ENCODE measurements at regions not wholly inside any gene's neighbourhood (a gene's known extent, or its start where the extent isn't known, plus 50 kb on each side); places are given as distances from the start of the nearest gene placed in this dataset.
"Not testable (repeated sequence)": the region's sequence is repeated elsewhere in the genome, so short reads cannot be mapped to it uniquely, and the experiment has no call there.

DNA sequence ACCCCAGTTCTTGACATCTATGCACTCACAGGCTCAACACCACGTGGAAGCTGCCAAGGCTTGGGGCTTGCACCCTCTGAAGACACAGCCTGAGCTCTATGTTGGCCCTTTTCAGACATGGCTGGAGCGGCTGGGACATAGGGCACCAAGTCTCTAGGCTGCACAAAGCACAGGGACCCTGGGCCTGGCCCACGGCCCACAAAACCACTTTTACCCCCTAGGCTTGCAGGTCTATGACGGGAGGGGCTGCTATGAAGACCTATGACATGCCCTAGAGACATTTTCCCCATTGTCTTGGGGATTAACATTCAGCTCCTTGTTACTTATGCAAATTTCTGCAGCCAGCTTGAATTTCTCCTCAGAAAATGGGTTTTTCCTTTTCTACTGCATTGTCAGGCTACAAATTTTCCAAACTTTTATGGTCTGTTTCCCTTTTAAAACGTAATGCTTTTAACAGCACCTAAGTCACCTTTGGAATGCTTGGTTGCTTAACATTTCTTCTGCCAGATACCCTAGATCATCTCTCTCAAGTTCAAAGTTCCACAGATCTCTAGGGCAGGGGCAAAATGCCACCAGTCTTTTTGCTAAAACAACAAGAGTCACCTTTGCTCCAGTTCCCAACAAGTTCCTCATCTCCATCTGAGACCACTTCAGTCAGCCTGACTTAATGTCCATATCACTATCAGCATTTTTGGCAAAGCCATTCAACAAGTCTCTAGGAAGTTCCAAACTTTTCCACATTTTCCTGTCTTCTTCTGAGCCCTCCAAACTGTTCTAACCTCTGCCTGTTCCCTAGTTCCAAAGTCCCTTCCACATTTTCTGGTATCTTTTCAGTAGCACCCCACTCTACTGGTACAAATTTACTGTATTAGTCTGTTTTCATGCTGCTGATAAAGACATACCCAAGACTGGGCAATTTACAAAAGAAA lies 232.1 kb upstream of the IL12A start:
- H3K27ac Mint-ChIP-seq; H3K36me3 Mint-ChIP-seq; H3K9me3 Mint-ChIP-seq; H3K4me1 Mint-ChIP-seq (ENCODE audit: low read depth in 2 of 2); DNase-seq (ENCODE audit: low spot score); ATAC-seq; H3K4me3 Mint-ChIP-seq: not testable (repeated sequence)
- H3K27me3 Mint-ChIP-seq: peaks cover 8 to 31% of the 10 kb centered on the region in 2 donors

DNA sequence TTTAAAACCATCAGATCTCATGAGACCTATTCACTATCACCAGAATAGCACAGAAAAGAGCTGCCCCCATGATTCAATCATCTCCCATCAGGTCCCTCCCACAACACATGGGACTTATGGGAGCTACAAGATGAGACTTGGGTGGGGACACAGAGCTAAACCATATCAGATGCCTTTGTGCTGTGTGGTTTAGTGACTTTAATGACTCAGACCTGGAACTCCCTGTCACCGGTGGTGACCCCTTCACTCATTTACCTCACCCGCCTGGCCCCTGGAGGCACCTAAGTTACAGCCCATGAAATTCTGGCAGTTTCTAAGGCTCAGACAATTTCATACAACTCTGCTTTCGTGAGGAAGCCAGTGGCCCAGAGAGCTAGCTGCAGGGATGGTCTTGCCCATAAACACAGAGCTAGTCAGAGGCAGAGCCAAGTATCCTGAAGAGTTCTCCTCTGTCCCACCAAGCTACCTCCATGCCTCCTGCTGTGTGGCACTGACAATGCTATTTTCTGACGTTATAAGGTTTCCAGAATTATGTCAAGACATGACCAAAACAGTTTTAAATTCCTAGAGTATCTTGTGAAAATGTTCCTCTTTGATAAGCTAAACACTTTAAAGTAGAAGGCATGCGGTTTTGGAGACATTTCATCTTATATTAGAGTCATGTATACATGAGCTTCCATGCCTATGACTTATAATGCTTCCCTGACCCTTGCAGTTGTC lies 231.1 kb upstream of the IL12A start:
- Mint-ChIP-seq H3K4me3 (no peak overlapping the region), H3K9me3 (peaks cover 5% of the 10 kb centered on the region)
- DNase-seq (ENCODE audit: low spot score): no peak

DNA sequence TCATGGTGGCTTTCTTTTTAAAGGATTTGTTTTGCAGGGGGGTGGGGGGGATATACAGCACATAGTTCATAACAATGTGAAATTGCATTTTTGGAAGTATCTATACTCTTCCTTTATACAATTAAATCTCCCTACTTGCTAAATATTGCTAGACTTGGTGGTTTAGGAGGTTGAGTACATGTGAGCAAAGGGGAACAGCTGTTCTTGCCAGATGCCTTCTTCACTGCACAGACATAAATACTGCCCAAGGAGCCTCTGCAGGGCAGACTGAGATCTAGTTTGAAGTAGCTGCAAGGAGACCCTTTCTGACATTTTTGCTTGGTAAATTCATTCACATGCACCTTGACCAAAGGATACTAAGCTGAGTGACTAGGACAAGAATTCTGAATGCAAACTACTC lies 228.6 kb upstream of the IL12A start:
- DNase-seq (ENCODE audit: low spot score): no peak
- ATAC-seq: no peak
- H3K27me3 Mint-ChIP-seq: peaks cover 19 to 30% of the 10 kb centered on the region in 2 donors
- H3K36me3 Mint-ChIP-seq: peaks cover 6% of the 10 kb centered on the region
- H3K4me1 Mint-ChIP-seq (ENCODE audit: low read depth in 2 of 2): peaks cover 5% of the 10 kb centered on the region in 2 donors
- H3K9me3 Mint-ChIP-seq: peaks cover 5% of the 10 kb centered on the region
- no peak overlapping the region for H3K4me3 Mint-ChIP-seq
- H3K27ac Mint-ChIP-seq: no peak overlapping the region

More for the DNA sequence above, 231.1 kb upstream of the IL12A start:
- Mint-ChIP-seq H3K36me3 (peaks cover 6% of the 10 kb centered on the region), H3K27ac (no peak overlapping the region), H3K4me1 (ENCODE audit: low read depth in 2 of 2) (no peaks in the 10 kb centered on the region), H3K27me3 (peaks cover 12 to 37% of the 10 kb centered on the region in 2 donors)
- no peak for ATAC-seq

DNA sequence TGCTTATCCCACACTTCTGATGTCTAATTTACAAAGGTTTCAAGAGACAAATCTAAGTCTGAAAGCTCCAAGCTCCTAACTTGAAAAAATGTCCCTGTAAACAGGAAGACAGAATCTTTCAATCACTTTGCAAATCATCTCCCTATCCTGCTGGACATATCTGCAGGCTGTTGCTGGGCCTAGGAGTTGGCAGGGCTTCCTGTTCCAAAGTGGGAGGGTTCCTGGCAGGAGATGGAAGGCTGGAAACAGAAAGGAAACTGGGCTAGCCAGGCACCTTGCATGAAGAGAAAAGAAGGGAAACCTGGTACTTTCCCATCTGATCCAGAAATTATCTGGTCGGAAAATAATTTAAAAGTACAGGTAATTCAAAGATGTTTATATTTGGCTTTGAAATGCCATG lies 227.3 kb upstream of the IL12A start:
- no peak for DNase-seq (ENCODE audit: low spot score)
- Mint-ChIP-seq H3K9me3 (peaks cover 5% of the 10 kb centered on the region), H3K4me1 (ENCODE audit: low read depth in 2 of 2) (peaks cover 11% of the 10 kb centered on the region in 2 donors), H3K27ac (no peak overlapping the region), H3K36me3 (peaks cover 6% of the 10 kb centered on the region), H3K4me3 (no peak overlapping the region), H3K27me3 (peaks cover 32 to 43% of the 10 kb centered on the region in 2 donors)
- no peak for ATAC-seq

DNA sequence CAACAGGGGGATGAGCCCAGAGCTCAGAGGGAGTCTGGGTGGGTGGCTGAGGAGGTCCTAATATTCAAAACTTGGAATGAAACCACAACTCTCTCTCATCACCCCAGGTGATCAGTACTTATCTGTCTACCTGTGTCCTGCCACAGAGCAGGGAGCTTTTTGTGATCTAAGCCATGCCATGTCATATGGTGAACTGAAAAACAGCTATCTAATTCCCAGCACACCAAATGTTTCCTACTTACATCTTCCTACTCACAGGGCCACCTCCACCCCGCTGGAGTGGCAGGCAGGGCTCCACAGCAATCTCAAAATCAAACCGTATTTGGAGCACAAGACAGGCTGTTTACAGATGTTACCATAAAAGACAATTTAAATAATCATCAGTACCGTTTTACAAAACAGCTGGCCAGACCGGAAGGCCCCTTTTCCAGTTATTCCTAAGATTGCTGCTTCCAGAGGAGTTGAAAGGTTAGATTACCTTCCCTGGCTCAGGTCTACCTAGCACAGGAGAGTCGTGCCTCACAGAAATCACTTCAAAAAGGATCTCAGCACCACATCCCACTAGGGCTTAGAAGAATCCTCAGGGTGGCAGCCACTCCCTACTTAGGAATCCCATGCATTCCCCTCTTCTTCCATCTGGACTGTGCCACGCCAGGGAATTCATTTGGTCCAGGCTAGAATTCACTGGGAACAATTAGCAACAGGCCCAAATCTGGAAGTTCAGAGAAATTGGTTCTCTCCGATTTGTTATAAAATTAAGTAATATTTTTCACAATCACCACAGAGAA lies 226.6 kb upstream of the IL12A start:
- peak overlapping the region; percentile 75 for H3K4me3 Mint-ChIP-seq
- peaks cover under 1% of the 10 kb centered on the region for H3K36me3 Mint-ChIP-seq
- peaks cover under 1% of the 10 kb centered on the region for H3K9me3 Mint-ChIP-seq
- DNase-seq (ENCODE audit: low spot score): no peak
- ATAC-seq: no peak
- peaks cover 30 to 45% of the 10 kb centered on the region in 2 donors for H3K27me3 Mint-ChIP-seq
- H3K4me1 Mint-ChIP-seq (ENCODE audit: low read depth in 2 of 2): peaks cover 11% of the 10 kb centered on the region in 2 donors
- no peak overlapping the region for H3K27ac Mint-ChIP-seq

DNA sequence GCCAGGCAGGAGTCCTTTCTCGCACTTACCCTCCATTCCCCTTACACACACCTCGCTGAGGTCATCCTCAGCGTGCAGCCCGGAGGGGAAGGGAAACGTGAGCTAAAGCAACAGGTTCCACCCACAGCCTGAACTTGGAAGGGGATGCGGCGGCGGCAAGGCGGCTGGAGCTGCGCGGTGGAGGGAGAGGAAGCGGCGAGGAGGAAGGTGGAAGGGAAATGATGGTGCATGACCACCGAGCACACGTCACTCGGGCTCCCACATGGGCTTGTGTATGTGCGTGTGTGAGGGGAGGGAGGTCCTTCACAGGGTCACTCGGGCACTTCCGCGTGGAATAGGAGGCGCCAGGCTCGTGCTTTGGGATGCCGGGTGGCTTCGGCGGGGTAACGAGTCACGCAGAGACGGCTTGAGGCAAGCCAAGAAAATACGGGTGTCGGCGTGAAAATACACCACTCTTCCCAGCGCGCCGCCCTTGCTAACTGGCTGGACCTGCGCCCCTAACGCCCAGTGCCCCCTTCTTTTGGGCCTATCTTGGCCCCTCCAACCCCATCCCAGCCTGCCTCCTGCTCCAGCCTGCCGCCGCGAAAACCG lies 225.5 kb upstream of the IL12A start:
- Mint-ChIP-seq H3K4me1 (ENCODE audit: low read depth in 2 of 2) (peaks cover 11% of the 10 kb centered on the region in 2 donors), H3K27me3 (peaks cover 33 to 54% of the 10 kb centered on the region in 2 donors), H3K9me3 (no peaks in the 10 kb centered on the region), H3K27ac (no peak overlapping the region), H3K4me3 (peak overlapping the region; percentile 75), H3K36me3 (no peaks in the 10 kb centered on the region)
- peak; percentile 67 to 74 for ATAC-seq
- no peak for DNase-seq (ENCODE audit: low spot score)

DNA sequence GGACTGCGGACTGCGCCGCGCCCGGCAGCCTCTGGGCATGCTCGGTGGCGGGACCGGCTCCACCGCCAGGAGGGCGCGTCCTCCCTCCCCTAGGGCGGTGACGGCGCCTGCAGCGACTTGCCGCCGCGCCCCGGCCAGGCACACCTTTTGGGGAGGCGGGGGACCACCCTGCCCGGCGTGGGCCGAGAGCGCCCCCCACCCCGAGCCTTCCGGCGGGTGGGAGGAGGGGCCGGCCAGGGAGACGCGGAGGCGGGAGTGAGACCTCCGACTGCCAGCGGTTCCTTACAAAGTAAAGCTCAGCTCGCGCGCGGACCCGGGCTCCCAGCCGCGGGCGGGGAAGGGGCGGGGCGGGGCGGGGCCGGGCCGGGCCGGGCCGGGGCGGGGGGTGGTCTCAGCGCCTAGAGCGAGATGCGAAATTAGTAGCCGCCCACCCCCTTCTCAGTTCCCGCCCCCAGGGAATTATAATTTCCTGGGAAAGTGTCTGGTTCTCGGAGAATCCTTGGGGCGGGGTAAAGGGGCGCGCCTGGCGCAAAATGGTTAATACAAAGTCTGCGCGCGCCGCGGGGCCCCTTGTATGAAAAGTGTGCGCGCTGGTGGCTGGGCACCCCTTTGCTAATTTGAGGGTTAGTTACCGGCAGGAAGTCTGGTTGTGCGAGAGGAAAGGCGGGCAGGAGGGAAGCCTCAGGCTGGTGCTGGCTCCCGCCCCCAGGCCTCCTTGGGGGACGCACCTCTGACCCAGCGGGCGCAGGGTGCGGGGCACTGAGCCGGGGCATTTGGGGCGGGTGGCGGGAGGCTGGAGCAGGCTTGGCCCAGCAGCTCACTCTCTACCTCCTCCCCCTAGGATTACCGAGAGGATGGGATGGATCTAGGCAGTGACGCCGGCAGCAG lies 224.8 kb upstream of the IL12A start:
- peaks cover 33 to 58% of the 10 kb centered on the region in 2 donors for H3K27me3 Mint-ChIP-seq
- peak overlapping the region; percentile 75 for H3K4me3 Mint-ChIP-seq
- peaks cover 11% of the 10 kb centered on the region in 2 donors for H3K4me1 Mint-ChIP-seq (ENCODE audit: low read depth in 2 of 2)
- ATAC-seq: peak; percentile 72 to 80
- no peak overlapping the region for H3K27ac Mint-ChIP-seq
- H3K36me3 Mint-ChIP-seq: no peaks in the 10 kb centered on the region
- DNase-seq (ENCODE audit: low spot score): no peak
- H3K9me3 Mint-ChIP-seq: no peaks in the 10 kb centered on the region

DNA sequence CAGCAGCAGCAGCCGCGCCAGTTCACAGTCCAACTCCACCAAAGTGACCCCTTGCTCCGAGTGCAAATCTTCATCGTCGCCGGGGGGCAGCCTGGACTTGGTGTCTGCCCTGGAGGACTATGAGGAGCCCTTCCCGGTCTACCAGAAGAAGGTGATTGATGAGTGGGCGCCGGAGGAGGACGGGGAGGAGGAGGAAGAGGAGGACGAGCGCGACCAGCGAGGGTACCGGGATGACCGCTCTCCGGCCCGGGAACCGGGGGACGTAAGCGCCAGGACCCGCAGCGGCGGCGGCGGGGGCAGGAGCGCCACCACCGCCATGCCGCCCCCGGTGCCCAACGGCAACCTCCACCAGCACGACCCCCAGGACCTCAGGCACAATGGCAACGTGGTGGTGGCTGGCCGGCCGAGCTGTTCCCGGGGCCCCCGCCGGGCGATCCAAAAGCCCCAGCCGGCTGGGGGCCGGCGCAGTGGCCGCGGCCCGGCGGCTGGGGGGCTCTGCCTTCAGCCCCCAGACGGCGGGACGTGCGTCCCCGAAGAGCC lies 224.1 kb upstream of the IL12A start:
- Mint-ChIP-seq H3K27me3 (peaks cover 33 to 58% of the 10 kb centered on the region in 2 donors), H3K9me3 (no peaks in the 10 kb centered on the region), H3K4me1 (ENCODE audit: low read depth in 2 of 2) (peaks cover 11% of the 10 kb centered on the region in 2 donors), H3K27ac (no peak overlapping the region), H3K4me3 (peak overlapping the region; percentile 58), H3K36me3 (no peaks in the 10 kb centered on the region)
- ATAC-seq: no peak
- DNase-seq (ENCODE audit: low spot score): no peak

DNA sequence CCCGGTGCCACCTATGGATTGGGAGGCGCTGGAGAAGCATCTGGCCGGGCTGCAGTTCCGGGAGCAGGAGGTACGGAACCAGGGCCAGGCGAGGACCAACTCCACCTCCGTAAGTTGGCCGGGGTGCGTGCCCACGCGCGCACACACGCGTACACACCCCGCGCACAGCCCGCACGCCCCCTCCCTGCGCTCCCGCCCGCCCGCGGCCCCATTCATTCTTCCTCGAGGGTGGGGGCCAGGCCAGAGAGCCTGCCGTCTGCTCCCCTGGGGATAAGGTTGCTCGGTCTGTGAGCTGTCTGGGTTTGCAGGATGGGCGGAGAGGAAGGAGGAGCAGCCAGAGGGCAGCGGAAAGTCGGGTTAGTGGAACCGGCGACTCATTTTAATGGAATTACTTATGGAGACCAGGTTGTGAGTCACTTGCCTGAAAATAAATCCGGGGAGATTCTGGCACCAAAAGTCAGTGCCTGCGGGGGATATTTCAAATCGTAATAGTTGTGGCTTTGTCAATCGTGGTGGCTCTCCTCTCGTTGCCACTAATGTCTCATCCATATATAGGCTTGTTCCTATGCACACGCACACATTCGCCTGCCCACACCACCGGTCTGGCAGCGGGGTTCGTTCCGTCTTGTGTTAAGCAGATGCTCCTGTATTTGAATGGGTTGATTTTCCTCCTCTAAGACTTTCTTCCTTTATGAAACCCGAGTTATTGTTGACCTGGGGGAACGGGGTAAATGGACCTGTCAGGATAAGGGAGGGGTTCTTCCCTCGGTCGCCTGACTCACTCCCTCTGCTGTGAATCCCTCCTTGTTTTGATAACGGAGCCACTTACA lies 223.4 kb upstream of the IL12A start:
- Mint-ChIP-seq H3K27me3 (peaks cover 33 to 58% of the 10 kb centered on the region in 2 donors), H3K4me1 (ENCODE audit: low read depth in 2 of 2) (peaks cover 11% of the 10 kb centered on the region in 2 donors), H3K9me3 (no peaks in the 10 kb centered on the region), H3K27ac (no peak overlapping the region), H3K4me3 (peak overlapping the region; percentile 45), H3K36me3 (no peaks in the 10 kb centered on the region)
- ATAC-seq (no peak), DNase-seq (ENCODE audit: low spot score) (no peak)

DNA sequence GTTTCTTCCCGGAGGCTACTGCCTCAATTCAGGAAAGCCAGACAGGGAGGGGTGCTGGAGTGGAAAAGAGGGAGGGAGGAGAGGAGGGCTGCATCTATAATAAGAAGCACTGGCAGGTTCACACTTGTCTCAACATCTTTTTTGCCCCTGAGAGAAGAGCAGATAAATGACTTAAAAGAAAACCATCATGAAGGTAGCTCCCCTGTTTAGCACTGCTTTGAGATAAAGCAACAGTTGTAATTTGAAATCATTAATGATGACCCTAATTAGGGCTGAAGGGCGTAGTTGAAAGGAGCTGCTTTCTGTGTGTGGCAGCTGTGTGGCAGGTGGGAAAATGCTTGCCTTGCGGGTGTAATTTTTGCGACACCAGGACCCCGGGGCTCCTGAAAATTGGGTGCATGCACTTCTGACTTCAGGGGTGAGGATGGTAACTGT lies 222.8 kb upstream of the IL12A start:
- Mint-ChIP-seq H3K36me3 (no peaks in the 10 kb centered on the region), H3K4me1 (ENCODE audit: low read depth in 2 of 2) (peaks cover 11% of the 10 kb centered on the region in 2 donors), H3K4me3 (peak overlapping the region; percentile 45), H3K9me3 (no peaks in the 10 kb centered on the region), H3K27ac (no peak overlapping the region), H3K27me3 (peaks cover 33 to 54% of the 10 kb centered on the region in 2 donors)
- DNase-seq (ENCODE audit: low spot score) (no peak), ATAC-seq (no peak)

DNA sequence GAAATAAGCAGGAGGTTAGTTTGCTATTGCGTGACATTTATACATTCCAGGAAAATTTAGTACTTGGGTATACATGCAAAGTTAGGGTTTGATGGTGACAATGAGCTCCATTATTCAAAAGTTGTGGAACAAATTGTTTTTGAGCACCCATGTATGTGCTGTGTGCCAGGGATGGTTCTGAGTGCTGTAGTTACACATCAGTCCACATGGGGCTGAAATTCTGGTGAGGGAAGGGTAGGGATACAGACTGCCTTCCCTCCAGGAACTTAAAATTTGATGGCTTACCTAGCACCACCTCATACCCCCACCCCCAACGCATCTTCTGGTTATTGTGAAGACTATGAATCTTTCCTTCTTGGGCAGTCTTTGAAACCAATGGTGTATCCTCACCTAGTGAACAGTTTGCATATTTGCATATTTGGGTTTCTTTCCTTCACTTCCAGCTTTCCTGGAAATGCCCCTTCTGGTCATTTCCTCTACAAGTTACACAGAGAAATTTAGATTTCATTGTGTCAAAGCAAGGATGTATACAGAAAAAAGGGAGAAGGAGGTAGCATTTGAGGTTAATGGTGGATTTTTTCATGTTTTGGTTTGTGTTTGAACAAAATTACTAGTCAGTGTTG lies 222.0 kb upstream of the IL12A start:
- Mint-ChIP-seq H3K4me3 (no peak overlapping the region), H3K36me3 (no peaks in the 10 kb centered on the region), H3K27me3 (peaks cover 33 to 48% of the 10 kb centered on the region in 2 donors), H3K4me1 (ENCODE audit: low read depth in 2 of 2) (peaks cover 11% of the 10 kb centered on the region in 2 donors), H3K9me3 (no peaks in the 10 kb centered on the region), H3K27ac (no peak overlapping the region)
- DNase-seq (ENCODE audit: low spot score): no peak
- no peak for ATAC-seq
